ENCODE measurements at regions not wholly inside any gene's neighbourhood (a gene's known extent, or its start where the extent isn't known, plus 50 kb on each side); places are given as distances from the start of the nearest gene placed in this dataset.

DNA sequence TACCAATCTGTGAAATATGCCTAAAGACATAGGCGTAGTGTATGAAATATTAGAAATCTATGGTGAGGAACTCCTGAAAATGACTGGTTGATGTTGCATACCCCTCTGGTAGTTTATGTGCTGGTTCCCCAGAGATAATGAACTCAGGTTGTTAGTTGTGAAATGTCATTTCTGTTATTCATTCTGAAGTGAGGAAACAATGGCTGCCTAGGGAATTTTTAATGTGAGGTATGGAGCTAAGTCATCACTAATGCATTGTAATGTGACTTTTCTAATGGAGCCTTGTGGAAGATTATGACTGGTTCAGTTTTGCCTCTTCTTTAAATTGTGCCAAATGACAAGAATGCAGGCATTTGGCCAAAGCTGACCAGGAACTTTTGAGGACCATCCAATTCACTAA lies 61.6 kb upstream of the RAB27B start:
- in situ Hi-C loops (cut with MboI; ENCODE audit: low sequenced_read_pairs), result no loop called here

DNA sequence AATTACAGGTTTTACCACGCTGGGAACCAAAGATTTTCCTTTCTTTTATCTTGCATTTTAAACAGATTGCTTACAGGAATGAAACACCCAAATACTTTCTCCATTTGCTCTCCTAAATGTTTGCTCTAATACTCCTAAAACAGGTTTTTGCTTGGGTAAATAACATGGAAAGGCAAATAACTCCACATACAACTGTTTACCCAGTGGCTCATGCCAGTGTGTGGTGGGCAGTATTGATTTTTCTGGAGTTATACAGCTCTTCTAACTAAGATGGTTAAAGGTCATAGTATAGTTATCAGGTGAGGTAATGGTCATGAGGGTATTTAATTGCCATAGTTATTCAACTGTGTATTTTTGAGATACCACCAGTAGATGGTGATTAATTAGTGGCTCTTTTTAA lies 61.2 kb upstream of the RAB27B start:
- in situ Hi-C loops (cut with MboI; ENCODE audit: low sequenced_read_pairs), result no loop called here

DNA sequence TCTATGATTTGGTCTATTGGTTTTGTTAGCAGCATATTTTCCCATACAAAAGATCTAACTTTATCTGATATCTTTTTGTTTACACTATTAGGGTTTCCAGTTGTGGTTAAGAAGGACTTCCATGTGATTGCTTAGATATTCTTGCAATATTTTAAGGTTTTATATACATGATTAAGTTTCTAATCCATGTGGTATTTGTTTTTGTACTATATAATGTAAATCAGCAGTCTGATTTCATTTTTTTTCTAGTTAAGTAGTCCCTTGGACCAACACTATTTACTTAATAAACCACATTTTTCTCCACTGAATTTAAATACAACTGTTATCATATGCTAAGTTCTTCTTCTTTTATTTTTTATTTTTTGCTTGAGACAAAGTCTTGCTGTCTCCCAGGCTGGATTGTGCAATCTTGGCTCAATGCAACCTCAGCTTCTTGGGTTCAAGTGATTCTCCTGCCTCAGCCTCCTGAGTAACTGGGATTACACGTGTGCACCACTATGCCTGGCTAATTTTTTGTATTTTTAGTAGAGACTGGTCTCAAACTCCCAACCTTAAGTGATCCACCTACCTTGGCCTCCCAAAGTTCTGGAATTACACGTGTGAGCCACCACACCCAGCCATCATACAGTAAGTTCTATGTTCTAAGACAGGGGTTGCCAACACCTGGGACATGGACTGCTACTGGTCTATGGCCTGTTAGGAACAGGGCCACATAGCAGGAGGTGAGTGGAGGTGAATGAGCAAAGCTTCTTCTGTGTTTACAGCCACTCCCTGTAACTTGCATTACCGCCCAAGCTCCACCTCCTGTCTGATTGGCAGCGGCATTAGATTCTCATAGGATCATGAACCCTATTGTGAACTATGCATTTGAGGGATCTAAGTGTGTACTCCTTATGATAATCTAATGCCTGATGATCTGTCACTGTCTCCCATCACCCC lies 58.5 kb upstream of the RAB27B start:
- in situ Hi-C loops (cut with MboI; ENCODE audit: low sequenced_read_pairs), result no loop called here

DNA sequence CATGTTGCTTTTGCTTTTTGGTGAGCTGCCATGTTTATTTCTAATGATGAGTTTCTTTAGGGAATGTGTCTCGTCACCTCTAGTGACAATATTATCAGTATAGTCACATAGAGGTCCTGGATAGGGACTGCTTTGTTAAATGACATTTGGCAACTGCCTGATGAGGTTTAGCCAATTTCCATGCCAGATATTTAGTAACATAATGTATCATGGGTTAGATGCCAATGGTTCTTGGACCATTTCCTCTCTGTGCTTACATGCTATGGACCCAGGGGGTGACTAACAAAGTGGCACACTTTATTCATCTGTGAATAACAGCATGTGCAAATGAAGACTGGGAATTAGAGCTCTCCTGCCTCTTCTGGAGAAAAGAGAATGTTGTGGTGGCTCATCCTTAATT lies 56.2 kb upstream of the RAB27B start:
- in situ Hi-C loops (cut with MboI; ENCODE audit: low sequenced_read_pairs), result no loop called here

DNA sequence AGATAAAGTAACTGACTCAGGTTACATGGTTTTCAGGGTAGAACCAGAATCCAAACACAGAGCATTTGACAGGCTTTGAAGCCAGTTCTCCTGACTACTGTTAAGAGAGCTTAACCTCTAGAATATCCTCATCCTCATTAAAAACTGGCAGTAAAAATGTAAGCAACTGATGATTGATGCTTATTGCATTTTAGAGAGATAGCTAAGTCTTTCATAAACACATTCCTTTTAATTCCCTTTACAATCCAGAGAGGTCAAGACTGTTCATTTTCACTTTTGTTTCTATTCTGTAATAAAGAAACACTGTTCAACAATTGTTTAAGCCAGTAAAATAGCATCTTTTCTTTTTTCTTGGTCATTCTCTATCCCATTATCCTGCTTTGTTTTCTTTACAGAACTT lies 53.9 kb upstream of the RAB27B start:
- in situ Hi-C loops (cut with MboI; ENCODE audit: low sequenced_read_pairs), result no loop called here

DNA sequence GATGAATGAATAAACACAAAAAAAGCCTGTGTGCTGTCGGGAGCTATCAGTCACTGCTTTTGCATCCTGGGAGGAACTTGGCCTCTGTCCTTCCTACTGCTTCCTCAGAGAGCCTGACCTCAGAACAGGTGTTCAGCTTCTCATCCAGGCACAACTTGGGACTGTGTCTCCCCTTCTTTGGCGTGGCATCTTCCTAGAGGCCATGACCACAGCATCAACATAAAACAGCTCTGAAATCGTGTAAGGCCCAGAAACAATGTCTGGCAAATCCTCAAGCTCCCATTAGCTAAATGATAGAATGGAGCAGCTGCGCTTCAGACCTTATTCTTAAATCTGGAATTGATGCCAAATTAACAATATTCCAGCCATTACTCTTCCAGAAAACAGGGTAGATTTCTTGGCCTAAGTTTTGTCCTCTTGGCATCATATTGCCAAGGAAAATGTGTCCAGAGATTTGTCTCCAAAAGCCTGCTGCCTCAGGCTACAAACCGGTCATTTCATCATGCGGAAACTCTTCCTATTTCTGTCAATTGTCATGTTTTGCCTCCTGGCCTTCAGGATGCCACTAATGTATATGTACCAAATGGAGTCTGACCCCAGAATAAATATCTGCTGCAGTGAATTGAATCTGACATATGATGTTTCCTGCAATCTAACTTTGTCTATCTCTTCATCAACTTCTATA lies 53.2 kb upstream of the RAB27B start:
- in situ Hi-C loops (cut with MboI; ENCODE audit: low sequenced_read_pairs), result no loop called here

DNA sequence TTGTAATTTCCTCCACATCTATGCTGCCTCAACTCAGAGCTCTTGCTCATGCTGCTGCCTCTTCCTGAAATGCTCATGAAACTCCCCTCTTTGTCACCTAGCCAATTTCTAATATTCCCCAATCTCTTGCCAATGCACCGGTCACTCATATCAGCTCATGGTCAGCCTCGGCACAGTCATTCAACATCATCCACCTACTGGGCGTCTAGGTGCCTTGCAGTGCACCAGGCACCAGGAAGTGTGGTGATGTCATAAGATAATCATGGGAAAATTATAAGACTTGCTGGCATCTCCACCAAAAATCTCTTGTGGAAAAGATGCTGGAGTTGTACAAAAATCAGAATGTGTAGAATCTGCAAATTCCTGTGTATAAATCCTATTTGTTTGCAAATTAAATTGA lies 52.6 kb upstream of the RAB27B start:
- in situ Hi-C loops (cut with MboI; ENCODE audit: low sequenced_read_pairs), result no loop called here

DNA sequence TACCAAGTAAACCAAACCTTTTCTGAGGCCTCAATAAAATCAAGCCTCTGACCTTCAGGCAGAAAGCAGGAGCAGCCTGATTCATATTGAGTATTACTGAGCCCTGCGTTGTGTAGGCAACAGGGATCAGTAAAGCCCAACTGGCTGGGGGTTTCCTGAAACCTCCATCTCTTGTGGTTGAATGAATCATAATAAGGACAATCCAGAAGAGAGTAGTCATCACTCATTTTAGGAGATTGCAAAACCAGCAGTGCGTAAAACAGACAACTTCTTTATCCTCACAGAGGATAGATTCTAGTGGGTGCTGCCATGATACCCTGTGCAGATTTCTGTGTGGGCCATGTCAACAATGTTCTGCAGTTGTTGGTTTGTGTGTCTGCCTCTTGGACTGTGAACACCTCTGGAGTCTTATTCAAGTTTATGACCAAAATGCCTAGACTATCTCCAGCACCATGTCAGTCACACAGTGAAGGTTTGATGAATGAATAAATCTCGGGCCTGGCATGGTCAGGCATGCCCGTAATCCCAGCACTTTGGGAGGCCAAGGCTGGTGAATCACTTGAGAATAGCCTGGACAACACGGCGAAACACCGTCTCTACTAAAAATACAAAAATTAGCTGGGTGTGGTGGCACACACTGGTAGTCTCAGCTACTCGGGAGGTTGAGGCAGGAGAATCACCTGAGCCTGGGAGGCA lies 51.8 kb upstream of the RAB27B start:
- in situ Hi-C loops (cut with MboI; ENCODE audit: low sequenced_read_pairs), result no loop called here

DNA sequence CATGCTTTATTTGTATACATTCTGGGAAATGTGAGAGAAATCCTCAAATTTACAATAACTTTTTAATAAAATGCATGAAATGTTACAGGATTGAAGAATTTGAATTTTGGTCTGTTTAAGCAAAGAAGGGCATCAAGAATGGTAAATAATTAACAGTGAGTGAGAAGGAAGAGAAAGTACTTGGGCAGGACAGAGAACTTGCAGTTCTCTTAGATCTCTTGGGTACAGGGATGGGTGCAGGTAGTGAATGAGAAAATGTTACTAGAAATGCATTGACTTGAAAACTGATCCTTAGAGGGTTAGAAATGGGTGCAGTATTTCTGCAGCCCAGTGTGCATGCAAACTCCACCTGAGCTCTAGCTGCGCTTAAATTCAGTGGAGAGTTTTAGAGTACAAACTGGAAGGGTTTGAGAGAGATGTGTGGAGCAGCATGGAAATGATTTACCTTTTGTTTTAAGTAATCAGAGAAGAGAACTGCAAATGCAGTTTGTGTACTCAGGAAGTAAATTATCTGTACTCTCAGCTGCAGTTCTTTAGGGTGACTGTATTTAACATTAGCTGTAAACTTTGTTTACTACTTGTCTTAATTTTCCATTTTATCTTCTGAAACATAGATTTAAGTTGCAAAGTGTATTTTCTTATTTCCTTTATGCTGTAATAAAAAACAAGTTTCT lies 51.0 kb upstream of the RAB27B start:
- in situ Hi-C loops (cut with MboI; ENCODE audit: low sequenced_read_pairs), result no loop called here

DNA sequence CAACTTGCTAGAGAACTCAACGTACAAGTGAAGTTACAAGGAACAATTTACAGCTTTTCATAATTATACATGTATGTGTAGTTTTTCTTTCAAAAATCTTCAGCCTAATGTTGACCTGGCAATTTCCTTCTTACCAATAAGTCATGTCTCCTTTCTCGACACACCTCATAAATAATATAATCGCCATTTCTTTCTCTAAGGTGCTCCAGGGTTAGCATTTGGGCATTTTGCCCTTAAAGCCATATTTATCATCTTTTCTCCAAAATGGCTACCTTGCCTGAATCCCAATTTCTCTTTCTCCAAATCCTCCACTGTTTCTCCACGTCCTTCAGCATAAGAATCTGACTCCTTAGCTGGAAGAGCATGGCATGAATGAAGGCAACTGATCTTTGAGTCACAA lies 50.3 kb upstream of the RAB27B start:
- in situ Hi-C loops (cut with MboI; ENCODE audit: low sequenced_read_pairs), result no loop called here
